ENCODE measurements at regions not wholly inside any gene's neighbourhood (a gene's known extent, or its start where the extent isn't known, plus 50 kb on each side); places are given as distances from the start of the nearest gene placed in this dataset.

DNA sequence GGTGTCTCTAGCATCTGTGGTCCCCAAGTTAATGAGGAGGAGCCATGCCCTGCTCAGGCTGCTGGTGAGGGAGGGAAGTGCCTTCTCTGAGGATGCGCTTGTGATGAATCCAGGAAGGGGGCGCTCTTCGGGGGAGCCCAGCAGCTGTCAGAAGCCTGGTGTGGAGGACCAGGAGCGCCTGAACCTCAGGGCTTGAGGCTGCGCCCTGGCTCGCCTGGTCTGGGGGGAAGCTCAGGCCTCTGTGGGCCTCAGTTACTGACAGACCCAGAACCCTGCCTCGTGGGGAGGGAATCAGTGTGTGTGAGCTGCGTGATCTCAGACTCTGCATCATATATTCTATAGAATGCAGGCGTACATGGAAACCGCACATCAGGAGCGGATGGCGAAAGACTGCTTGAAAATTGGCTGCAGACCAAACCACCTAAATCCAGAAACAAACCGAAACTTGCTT is 126.1 kb downstream of the SEC14L1 start:
- DNase-seq (ENCODE audit: low read depth) = no peak

DNA sequence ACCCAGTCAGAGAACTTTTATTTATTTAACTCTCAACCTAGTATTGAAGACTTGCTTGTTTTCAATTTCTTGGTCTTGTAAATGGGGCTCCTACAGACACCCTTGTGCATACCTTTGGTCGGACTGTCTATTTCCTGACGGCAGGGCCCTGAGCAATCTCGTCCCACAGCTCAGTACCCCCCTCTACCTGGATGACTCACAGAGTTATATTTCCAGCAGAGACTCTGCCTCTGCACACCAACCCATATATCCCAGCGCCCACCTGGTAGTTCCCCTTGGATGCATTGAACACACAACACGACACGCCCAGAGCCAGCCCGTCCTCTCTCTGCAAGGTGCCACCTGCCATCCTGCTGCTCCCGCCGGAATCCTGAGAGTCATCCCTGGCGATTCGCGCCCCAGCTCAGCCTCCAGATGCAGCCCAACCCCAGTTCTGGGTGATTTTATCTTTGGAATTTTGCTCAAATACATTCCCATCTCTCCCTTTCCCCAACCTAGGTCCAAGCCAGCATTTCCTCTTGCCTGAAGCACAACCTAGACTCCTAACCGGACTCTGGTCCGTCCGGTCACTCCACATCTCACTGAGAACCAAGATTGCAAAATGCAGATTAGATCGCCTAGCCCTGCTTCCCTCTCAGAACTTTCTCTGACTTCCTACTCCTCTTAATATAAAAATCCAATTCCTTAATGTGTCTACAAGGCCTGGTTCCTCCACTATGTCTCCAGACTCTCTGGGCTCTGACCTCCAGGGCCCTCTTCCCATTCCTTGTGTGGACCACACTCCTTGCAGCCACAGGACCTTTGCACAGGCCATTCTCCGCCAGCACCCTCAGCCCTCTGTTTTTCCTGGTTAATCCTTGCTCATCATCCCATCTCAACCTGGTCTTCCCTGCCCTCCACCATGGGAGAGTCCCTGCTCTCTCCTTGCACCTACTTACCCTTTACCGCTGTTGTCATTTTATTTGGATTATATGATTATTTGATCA is 129.2 kb downstream of the SEC14L1 start:
- DNase-seq (ENCODE audit: low read depth) = no peak

DNA sequence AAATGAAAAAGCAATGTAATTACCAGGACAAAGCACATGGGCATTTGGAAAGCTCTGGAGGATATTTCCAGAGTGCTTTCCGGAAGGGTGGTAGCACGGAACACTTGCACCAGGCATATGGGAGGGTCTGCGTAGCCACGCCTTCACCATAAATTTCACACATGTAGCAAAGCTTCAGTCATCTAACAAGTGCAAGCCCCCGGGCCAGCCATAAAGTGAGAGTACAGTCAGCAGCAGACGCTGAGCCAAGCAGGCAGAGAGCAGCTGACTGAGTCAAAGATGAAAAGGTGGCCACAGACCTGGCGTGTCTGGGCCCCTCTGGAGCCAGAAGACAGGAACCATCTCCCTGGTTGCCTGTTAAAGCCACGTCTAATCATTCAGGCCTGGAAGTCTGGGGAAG is 130.6 kb downstream of the SEC14L1 start:
- no peak for DNase-seq (ENCODE audit: low read depth)

DNA sequence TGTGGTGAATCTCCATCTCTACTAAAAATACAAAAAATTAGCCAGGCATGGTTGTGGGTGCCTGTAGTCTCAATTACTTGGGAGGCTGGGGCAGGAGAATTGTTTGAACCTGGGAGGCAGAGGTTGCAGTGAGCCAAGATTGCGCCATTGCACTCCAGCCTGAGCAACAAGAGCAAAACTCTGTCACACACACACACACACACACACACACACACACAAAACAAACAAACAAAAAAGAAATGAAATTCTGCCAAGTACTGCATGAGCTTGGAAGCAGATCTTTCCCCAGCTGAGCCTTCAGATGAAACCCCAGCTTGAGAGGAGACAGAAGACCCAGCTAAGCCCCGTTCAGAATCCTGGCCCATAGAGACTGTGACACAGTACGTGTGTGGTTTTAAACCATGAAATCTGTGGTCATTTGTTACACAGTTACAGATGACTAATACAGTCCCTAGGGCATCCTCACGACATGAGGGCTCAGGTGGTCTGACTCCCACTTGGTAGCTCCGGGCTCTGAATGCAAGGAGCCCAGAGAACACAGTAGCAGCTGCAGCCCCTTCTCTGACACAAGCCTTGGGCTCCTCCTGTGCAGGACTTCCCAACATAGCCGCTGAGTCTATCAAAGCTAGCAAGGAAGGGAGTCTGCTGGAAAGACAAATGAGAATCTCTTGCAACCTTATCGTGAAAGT is 132.8 kb downstream of the SEC14L1 start:
- no peak for DNase-seq (ENCODE audit: low read depth)

DNA sequence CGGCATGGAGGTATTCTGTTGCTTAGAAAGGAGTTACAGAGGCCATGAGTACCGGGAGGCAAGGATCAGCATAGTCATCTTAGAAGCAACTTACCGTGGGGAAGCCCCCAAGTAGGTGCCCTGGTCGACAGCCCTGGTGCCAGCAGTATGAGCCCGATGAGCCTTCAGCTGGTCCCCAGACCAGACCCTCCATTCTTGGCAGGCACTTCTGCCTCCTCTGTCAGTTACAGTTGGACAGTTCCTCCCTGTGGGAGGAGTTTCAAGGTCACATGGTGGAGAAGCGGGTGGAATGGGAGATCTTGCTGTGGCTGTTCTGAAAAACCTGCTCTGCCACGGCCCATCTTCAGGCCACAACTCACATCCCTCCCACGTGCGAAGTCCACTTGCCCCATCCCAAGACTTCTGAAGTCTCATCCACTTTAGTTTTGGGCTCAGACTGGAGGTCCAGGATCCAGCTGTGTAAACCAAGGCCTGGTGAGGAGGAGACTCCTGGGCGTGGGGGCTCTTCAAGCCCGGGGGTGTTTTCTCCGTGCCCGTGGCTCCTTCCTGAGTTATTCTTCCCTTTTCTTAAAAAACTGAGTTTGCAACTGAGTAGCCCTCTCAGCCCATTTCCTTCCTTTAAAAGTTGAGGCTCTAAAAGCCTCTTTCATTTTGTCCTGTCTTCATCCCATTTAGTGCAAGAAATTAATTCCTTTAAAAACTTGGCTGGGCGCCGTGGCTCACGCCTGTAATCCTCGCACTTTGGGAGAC is 133.5 kb downstream of the SEC14L1 start:
- DNase-seq (ENCODE audit: low read depth) = no peak

DNA sequence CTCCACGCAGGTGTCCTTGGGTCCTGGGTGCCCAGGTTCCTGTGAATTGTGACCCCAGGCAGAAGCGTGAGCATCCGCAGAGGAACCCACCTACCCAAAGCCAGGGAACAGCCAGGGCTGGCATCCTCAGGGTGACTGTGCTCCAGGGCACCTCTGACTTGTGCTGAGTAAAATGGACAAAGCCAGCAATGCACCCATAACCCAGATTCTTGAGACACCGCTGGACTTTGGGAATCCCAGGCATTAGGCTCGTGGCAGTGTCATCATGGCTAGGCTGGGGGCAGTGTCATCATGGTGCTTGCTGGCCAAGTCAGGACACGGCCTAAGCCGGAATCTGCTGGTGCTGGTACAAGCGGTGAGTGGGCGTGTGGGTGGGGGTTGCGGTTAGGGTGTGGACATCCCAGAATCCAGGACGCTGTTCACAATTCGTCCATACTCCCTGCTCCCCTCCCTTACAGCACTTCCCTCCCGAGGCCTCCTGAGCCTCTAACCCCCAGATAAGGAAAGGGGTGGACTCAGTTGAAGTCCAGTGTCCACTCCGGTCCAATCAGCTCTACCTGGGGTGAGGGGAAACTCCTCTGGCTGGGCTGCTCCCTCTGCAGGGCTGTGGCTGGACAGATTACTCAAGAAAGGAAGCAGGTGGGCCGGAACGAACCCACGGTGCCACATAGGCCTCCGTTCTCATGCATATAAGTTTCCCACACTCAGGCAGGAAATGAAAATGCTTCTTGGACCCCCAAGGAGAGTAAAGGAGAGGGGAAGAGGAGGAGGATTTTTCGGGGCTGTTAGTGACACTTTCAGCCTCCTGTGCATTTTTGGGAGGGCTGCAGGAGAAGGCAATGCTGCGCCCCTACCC is 138.9 kb downstream of the SEC14L1 start:
- DNase-seq (ENCODE audit: low read depth) = no peak

DNA sequence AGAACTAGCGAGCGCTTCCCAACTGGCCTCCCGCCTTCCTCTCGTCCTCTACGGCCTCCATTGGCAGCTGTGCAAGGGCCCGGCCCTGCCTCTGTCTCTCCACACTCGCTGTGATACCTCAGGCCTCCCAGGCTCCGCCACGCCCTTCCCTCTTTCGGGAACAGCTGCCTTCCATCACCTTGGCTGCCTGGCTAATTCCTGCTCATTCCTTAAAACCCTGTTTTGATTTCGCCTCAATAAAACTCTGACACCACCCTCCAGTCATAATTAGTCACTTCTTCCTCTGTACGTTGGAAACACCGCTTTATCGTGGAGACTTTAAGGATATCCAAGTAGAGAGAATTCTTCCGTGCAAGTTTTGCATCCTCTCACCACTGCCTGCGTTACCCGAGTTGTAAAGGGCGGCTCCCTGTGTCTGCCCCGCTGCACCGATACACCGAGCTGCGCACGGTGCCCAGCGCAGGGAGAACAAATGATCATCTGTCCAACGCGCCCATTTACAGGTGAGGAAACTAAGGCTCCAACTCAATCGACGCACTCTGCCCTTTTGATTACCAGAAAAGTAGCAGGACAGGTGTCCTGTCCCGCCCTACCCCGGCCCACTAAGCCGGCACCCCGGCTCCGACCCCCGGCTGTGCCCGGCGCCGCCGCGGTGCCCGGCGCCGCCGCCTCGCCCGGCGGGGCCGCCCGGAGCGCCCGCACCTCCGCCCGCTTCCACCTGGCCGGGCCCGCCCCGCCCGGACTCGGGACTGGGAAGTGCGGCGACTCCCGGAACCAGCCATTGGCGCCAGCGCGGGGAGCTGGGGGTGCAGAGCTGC is 139.7 kb downstream of the SEC14L1 start:
- DNase-seq (ENCODE audit: low read depth) = no peak

DNA sequence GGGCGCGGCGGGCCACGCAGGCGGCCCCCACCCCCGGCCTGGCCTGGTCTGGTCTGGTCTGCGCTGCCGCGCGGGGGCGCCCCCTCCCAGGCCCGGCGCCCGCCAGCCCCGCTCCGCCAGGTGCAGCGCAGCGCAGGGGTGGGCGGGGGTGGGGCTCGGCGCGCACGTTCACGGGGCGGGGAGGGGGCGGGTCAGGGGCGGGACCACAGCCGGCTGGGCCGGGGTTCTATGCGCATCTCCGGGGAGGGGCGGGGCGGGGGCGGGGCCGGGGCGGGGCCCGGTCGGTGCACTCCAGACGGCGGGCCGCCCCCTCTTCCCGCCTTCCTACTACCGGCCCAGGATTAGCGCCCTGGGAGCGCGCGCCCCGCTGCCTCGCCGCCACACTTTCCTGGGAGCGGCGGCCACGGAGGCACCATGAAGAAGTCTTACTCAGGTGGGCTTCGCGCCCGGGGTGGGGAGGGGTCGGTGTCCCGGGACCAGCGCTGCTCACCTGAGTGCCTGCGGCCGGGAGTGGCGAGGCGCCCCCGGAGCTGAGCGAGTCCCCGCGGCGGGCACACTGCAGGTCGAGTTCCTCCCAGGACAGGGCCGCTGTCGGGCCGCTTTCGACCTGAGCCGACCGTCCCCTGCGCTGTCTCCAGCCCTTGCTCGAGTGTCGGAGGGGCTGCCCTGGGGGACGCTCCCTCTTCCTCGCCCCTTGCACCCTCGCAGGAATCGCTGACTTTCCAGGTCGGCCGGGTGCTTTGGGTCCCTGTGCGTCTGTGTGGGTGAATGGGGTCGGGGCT is 140.5 kb downstream of the SEC14L1 start:
- DNase-seq (ENCODE audit: low read depth) = no peak

DNA sequence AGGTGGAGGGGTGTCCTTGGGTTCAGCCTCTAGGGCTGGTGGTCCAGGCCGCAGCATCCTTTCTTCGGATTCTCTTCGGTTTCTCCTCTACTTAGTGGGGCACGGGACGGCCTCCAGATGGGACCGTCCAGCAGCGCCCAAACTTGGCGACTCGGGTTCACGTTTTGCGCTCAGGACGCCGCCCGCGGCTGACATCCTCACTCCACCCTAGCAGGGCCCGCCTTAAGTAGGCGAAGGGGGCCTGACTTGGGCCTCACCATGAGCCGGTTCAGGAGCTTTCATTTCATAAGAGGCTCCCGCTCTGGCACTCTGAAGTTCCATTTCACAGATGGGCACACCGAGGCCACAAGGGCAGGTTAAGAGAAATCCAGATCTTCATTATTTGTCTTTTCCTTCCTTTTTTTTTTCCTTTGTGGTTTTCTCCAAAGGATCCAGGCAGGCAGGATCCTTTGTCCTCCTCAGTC is 141.2 kb downstream of the SEC14L1 start:
- no peak for DNase-seq (ENCODE audit: low read depth)

DNA sequence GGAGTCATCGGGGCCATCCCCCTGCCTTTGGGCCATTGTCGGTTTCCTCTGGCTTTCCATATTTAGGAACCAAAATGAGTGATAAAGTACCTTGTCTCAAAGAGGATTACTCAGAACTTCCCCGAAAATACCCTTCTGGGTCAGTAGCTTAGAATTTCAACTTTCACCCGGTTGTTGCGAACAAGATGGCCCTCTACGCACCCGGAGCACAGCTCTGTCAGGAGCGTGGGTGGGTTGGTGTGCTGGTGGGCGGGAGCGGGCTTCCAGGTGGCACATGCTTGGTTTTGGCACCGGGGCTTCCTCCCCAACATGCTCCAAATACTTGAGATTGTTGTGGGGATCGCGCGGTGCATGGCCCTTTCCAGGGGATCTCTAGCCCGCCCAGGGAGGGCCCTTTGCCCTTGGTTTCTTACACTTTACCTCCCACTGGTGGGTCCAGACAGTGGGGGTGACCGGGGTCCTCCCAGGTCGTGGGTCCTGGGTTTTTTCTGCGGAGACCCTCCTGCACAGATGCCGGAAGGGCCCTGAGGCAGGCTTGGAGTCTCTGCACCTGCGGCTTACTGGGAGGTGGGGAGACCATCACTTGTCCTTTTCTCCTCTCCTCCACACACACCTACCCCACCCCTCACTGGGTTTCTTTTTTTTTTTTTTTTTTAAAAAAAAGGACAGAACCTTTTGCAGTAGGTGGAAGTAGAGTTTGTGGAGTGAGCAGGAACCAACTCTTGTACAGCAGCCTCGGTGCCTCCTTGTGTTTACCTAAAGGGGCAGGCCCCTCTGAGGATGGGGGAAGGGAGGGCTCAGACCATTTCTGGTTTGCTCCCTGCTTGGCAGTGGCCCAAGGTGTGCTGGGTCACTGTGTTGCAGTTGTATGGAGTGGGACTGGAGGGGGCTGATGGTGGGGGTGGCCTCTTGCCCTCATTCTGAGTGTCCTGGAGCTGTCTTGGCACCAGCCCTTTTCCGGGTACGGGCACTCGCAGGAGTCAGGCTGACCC is 142.1 kb downstream of the SEC14L1 start:
- DNase-seq (ENCODE audit: low read depth) = no peak

DNA sequence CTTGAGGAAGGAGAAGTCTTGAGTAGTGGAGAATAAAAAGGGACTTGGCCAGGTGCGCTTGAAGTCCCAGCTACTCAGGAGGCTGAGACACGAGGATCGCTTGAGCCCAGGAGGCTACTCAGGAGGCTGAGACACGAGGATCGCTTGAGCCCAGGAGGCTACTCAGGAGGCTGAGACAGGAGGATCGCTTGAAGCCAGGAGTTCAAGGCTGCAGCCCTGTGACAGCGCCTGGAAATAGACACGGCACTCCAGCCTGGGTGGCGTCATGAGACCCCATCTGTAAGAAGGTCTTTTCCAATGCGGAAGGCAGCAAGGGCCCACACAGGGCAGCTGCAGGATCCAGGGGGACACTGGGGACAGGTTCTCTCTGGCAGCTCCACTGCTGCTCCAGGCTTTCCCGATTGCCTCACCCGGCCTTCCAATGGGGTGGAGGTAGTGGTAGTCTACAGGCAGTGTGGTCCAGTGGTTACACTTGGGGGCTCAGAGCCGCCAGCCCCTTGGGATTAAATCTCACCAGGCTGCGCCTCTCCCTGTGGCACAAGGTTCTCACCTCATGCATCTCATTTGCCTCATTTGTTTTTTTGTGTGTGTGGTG is 143.4 kb downstream of the SEC14L1 start:
- DNase-seq (ENCODE audit: low read depth) = no peak

DNA sequence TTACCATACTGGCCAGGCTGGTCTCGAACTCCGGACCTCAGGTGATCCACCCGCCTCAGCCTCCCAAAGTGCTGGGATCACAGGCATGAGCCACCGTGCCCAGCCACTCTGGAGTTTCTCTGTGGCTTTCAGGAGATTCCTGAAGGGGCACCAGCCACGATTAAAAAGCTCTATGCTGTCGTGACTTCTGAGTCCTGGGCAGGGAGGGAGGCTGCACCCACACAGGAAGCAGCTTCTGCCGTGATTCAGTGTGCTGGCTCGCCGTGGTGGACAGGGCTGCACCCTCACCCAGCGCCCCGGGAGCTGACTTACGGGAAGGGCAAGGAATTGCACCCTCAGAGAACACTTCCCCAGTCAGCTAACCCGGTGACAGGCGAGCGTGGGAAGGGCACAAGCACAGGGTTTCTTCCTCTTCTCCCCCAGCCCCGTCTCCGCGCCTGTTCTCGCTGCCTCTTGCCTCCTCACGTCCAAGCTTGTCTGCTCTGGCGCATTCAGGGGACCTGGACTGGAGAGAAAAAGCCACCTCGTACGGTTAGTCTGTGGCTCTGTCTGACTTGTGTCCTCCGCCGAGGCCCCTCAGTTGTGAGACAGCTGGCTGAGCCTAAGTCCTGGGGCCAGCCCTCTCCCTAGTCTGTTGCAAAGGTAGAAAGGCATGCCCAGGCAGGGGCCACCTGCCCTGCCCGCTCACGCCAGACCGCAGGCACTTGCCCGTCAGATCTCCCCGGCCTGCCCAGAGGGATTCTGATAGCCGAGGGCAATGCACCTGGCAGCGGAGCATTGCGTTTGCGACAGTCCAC is 145.0 kb downstream of the SEC14L1 start:
- DNase-seq (ENCODE audit: low read depth) = peak; percentile 80

DNA sequence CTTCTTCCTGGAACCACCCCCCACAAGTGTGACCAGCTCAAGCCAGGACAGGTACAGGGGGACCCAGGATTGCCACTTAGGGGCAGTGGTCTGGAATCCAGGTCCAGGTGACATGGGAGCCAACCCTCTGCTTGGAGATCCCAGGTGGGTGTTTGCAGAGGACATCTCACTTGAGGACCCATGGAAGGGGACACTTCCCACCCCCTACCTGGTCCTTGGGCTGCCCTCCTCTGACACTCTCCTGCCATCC is 145.5 kb downstream of the SEC14L1 start:
- DNase-seq (ENCODE audit: low read depth) = no peak

DNA sequence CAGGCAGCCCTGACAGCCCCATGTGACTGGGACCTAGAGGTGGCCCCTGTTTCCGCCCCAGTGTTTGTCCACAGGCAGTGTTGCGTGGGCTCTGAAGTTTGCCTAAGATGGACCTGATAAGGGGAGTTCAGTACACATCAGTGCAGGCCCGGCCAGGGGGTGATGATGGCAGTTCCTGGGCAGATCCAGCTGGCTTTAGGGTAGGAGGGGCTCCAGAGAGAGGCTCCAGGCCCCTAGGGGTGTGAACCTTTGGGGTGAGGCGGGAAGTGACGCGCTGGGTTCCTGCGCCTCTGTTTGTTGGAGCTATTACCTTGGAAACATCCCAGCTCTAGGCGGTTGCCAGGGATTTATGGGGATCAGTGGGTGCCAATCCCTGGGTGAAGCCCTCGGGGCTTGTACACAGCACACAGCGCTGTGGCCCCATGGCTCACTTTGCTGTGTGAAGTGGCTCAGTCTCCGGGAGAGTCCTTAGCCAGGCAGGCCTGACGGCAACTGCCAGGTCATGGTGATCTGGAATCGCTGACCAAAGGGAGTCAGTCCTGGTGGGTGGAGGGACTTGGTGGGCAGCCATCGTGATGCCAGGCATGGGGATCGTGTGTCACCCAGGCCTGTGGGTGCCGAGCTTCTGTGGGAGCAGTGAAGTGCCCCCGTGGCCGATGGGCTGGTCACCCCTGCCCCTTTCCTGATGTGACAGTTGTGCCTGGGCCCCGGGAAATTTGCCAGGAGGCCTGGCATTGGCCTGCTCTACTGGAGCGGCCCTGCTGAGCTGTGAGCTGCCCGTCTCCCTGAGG is 146.1 kb downstream of the SEC14L1 start:
- no peak for DNase-seq (ENCODE audit: low read depth)

DNA sequence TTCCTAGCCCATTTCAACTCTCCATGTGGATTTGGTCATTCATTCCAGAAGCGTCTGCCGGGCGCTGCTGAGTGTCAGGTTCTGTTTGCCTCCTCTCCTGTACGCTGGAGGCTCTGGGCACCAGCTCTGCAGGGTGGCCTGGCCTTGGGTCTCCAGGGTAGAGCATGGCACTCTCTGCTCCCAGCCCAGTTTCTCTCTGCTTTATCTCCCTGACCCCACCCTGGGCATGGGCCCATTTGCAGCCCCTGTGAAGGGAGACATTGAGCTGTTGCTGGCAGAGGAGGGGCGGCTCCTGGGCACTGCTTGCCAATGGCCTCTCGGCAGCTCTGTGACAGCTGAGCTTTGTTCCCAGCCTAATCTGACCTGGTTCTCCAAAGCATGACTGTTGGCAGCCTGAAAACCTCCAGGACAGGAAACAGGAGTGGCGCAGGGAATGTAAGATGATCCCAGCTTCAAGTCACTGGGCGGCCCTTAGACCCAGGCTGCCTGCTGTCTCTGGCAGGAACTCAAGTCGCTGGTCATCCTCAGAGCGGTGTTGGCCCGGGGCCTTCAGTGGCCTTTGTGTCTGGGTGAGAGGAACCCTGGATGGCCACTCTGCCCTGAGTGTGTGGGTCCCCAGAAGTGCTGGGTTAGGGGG is 146.8 kb downstream of the SEC14L1 start:
- DNase-seq (ENCODE audit: low read depth) = peak; percentile 90

DNA sequence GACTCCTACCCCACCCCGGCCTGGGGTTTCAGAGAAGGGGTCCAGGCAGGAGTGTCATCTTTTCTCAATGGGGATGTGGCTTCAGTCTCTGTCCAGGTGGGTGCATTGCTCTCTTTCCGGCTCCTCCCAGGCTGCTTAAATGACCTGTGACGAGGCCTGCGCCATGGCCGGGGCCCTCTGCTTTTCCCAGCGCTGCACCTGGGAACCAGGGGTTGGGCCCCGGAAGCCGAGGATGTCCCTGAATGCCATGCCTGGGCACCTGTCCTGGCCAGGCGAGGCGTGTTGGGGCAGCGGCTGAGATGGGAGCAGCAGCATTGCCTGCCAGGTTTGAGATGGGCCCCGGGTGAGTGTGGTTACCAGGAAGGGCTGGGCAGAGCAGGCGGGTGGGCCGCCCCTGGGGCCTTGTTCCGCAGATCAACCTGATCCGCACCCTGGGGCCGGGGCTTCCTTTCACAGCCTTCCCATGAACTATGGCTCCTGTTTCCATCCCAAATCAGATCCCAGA is 147.4 kb downstream of the SEC14L1 start:
- no peak for DNase-seq (ENCODE audit: low read depth)

All from GM04504 (cell line).